Mammary epithelial cell (primary cell): ENCODE measurements at regions not wholly inside any gene's neighbourhood (a gene's known extent, or its start where the extent isn't known, plus 50 kb on each side); places are given as distances from the start of the nearest gene placed in this dataset.

Experiments
- EZH2 ChIP-seq: IDR thresholded peaks from 2 replicates; pipeline ENCODE4 v1.6.1; 2012; ENCODE audit warnings: low read length, inconsistent platforms, borderline replicate concordance
- TF ChIP-seq, protein P1 (sequence below), 2 donors: IDR thresholded peaks in 1 of 2; conservative IDR thresholded peaks in 1 of 2; 2 replicates each; pipeline ENCODE4 v1.5.1; 2011 to 2012; ENCODE audit warnings: inconsistent platforms in 2 of 2, low read length in 2 of 2, mild to moderate bottlenecking in 2 of 2, control low read depth in 1 of 2, low read depth in 1 of 2; ENCODE audit not compliant: insufficient read depth in 1 of 2; ENCODE audit errors: extremely low read depth in 1 of 2

DNA sequence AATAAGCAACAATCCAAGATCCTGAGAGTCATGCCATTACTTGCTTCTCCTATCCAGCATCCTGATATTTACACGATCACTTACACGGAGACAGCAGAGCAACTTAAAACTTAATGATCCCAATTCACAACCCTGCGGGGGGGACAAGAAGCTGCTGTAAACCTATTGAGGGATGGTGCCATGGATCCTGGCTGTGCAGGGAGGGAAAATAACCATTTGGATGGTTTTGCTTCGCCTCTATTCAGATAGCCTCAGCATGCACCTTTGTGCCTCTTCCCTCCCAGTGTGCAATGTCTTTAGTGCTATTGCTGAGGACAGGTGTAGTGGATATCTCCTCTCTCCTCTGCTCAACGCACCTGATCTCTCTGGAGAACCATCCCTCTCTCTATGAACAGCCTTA is 89.7 kb upstream of the PPARGC1A start:
- TF ChIP-seq, protein P1, sequence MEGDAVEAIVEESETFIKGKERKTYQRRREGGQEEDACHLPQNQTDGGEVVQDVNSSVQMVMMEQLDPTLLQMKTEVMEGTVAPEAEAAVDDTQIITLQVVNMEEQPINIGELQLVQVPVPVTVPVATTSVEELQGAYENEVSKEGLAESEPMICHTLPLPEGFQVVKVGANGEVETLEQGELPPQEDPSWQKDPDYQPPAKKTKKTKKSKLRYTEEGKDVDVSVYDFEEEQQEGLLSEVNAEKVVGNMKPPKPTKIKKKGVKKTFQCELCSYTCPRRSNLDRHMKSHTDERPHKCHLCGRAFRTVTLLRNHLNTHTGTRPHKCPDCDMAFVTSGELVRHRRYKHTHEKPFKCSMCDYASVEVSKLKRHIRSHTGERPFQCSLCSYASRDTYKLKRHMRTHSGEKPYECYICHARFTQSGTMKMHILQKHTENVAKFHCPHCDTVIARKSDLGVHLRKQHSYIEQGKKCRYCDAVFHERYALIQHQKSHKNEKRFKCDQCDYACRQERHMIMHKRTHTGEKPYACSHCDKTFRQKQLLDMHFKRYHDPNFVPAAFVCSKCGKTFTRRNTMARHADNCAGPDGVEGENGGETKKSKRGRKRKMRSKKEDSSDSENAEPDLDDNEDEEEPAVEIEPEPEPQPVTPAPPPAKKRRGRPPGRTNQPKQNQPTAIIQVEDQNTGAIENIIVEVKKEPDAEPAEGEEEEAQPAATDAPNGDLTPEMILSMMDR (conservative IDR thresholded peaks at IDR 0.05 in 1 of 2, IDR thresholded peaks at IDR 0.05 in 1 of 2; ENCODE audit: extremely low read depth in 1 of 2, insufficient read depth in 1 of 2, low read depth in 1 of 2, low read length in 2 of 2), result no peak
- TF ChIP-seq EZH2, result no peak
